Urothelium cell line (cell line): ENCODE measurements at regions not wholly inside any gene's neighbourhood (a gene's known extent, or its start where the extent isn't known, plus 50 kb on each side); places are given as distances from the start of the nearest gene placed in this dataset.
"Not testable (repeated sequence)": the region's sequence is repeated elsewhere in the genome, so short reads cannot be mapped to it uniquely, and the experiment has no call there.

Experiments
- DNase-seq: peaks from one replicate; pipeline ENCODE4 v3.0.0; 2011; ENCODE audit warnings: low spot score, mixed read lengths
- FAIRE-seq: peaks from 2 replicates; lab custom pipeline; 2011; peaks lifted over from hg19 to GRCh38; lab: Jason Lieb, UNC

DNA sequence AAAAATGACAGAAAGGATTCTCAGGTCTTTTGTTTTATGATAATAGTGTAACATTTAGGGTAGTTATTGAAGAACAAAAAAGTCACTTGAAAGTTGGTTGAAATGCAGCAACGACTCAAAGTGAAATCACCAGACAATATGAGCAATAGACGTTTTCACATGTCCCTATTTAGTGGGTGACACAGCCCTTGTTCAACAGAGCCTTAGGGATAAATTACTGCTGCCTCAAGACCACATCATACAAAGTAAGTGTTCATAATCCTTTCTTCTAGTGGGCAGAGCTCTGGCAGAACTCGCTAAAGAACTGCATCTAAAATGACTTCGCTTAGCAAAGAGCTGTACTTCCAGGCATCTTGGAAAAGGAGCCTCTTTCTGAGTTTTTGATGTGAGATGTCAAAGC is 128.5 kb upstream of the LMNTD1 start:
- no peak for FAIRE-seq
- no peak for DNase-seq

DNA sequence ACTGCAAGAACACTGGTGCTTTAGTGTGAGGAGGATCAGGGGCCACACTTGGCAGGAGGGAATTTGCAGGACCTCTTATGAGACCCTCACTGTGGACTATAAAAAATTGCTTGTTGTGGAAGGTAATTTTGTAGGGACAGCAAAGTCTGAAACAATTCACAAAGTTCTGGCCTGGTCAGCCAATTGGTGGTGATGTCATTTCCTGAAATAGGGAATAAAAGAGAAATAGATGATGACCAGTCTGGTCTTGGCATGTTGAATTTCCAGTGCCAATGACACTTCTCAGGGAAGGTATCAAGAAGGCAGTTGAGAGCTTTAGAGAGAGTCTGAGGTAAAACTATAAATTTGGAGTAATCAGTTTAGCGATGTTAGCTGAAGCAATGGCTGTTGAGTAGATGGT is 129.3 kb upstream of the LMNTD1 start:
- FAIRE-seq (no peak), DNase-seq (no peak)

- DNase-seq (no peak), FAIRE-seq (no peak)
Observed at GRCh38 chr12:25684070-25684469, 131.0 kb upstream of the LMNTD1 start.

DNA sequence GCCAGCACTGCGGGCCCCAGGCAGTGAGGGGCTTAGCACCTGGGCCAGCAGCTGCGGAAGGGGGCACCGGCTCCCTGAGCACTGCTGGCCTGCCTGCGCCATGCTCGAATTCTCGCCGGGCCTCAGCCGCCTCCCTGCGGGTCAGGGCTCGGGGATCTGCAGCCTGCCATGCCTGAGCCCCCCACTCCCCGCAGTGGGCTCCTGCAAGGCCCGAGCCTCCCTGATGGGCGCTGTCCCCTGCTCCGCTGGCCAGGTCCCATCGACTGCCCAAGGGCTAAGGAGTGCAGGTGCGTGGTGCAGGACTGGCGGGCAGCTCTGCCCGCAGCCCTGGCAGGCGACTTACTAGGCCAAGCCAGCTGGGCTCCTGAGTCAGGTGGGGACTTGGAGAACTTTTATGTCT is 133.3 kb upstream of the LMNTD1 start:
- no peak for DNase-seq
- no peak for FAIRE-seq

DNA sequence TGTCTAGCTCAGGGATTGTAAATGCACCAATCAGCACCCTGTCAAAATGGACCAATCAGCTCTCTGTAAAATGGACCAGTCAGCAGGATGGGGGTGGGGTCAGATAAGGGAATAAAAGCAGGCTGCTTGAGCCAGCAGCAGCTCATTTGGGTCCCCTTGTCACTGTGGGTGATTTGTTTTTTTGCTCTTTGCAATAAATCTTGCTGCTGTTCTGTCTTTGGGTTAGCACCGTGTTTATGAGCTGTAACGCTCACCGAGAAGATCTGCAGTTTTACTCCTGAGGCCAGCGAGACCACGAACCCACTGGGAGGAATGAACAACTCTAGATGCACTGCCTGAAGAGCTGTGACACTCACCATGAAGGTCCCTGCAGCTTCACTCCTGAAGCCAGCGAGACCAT is 134.1 kb upstream of the LMNTD1 start:
- no peak for DNase-seq
- FAIRE-seq = no peak

DNA sequence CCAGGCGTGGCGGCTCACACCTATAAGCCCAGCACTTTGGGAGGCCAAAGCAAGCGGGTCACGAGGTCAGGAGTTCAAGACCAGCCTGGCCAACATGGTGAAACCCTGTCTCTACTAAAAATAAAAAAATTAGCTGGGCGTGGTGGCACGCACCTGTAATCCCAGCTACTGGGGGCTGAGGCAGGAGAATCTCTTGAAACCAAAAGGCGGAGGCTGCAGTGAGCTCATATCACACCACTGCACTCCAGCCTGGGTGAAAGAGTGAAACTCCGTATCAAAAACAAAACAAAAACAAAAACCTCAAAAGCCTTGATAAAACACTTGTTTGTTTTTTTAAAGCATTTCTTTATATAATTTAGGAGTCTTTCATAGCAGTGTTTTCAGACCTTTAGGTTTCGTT is 135.8 kb upstream of the LMNTD1 start:
- not testable (repeated sequence) for DNase-seq, FAIRE-seq

DNA sequence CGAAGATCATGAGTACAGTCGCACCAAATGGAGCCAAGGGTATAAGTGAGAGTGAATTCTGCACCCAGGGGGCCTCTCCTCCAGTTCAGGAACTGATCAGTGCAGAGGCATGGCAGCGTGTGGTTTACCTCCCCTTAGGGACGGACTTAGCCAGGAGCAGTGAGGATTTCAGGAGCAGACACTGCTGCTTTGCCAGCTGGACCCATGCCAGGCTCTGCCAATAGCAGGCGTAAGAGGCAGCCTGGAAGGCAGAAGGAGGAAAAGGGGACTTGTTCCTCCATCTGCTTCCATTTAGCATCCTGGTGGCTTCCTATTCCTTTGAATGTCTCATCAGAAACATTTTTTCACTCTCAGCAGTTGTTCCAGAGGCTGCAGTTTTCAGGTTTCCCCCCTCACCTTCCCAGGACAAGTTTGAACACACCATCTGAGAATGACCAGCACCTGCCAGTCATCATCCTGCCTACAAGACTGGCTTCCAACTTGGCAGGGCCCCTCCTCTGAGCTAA is 137.0 kb upstream of the LMNTD1 start:
- DNase-seq = peak; percentile 52
- peak; percentile 56 for FAIRE-seq

- DNase-seq (no peak), FAIRE-seq (no peak)
Observed at GRCh38 chr12:25690996-25691864, 138.1 kb upstream of the LMNTD1 start.

DNA sequence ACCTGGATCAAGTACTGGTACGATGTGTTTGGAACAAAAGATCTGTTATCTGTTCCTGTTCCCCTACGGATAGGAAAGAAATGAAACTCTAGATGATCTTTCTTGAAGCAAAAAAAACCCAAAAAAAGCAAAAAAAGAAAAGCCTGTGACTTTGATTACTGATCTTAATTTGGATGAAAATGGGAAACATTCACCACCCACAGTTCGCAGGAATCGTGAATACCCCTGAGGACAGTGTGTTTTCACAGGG is 138.7 kb upstream of the LMNTD1 start:
- no peak for DNase-seq
- no peak for FAIRE-seq

GRCh38 chr12:25692115-25693035 is 139.3 kb upstream of the LMNTD1 start:
- DNase-seq (no peak), FAIRE-seq (no peak)

DNA sequence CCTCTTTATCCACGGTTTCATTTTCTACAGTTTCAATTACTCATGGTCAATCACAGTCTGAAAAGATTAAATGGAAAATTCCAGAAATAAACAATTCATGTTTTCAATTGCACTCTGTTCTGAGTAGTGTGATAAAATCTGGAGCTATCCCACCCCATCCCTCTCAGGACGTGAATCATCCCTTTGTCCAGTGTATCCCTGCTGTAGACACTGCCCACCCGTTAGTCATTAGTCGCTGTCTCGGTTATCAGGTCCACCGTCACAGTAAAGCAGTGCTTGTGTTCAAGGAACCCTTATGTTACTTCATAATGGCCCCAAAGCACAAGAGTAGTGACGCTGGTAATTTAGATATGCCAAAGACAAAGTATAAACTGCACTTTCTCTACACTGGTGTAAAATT is 141.0 kb upstream of the LMNTD1 start:
- FAIRE-seq = peak; percentile 86
- DNase-seq = peak; percentile 62

GRCh38 chr12:25695574-25695973 is 142.5 kb upstream of the LMNTD1 start:
- DNase-seq (no peak), FAIRE-seq (no peak)

DNA sequence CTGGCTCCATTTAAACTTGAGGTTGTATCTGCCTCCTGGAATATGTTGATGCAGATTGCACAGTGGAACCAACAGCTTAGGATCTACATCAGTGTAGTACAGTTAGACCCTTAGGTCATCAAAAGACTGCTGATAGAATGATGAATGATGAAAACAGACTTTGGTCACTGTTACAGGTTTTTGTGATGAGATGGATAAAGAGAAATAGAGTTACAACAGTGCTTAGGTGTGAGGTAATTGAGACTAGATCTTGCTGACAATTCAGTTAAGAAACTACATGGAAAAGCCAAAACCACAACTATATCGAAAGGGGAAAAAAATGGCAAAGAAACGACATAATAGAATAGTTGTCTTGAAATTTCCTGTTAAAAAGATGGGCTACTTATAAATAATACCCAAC is 145.7 kb upstream of the LMNTD1 start:
- DNase-seq (no peak), FAIRE-seq (no peak)

DNA sequence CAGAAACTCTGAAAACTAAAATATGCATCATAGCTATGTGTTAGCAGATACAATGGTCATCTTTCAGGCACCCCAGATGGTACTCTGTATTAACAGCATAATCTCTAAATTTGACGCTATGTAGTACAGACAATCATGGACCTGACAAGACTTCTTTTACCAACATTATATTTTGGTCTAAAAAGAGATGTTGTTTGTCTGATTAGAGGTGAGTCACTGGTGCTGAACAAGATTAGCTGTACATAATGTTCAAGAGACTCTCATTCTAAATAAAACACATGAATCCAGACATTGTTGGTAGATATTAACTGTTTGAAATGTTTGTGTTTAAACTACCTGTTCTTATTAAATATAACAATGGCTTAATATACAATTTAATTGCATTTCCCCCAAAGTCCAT is 146.4 kb upstream of the LMNTD1 start:
- no peak for DNase-seq
- FAIRE-seq = no peak

DNA sequence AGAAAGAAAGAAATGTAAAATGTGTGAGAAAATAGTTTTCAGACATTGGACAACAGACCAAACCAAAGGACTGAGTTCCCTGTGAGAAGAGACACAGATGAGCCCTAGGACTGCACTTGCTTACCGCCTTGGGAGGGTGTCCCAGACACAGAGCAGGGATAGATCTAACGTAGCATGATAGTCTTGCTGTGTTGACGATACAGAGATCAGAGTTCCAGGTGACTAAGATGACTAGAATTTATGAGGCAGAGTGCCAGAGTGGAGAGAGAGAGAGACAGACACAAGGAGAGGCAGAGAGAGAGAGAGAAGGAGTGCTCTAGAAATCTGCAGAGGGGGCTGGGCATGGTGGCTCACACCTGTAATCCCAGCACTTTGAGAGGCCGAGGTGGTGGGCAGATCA is 148.2 kb upstream of the LMNTD1 start:
- peak; percentile 50 for DNase-seq
- no peak for FAIRE-seq

DNA sequence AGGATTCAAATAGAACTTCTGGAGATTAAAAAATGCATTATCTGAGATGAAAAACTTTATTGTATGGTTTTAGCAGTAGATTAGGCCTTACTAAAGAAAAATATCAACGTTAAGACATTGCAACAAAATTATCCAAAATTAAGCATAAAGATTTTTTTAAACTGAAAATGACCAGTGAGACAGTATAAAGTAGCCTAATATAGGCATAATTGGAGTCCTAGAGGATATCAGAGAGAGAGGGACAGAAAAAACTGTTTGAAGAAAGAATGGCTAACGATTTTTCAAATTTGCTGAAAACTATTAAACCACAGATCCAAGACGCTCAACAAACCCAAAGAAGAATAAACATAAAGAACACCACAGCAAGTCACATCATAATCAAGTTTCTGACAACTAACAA is 149.5 kb upstream of the LMNTD1 start:
- FAIRE-seq = no peak

GRCh38 chr12:25705261-25705660 is 152.2 kb upstream of the LMNTD1 start:
- no peak for FAIRE-seq
- DNase-seq = no peak

More for the DNA sequence above, 149.5 kb upstream of the LMNTD1 start:
- DNase-seq = no peak

DNA sequence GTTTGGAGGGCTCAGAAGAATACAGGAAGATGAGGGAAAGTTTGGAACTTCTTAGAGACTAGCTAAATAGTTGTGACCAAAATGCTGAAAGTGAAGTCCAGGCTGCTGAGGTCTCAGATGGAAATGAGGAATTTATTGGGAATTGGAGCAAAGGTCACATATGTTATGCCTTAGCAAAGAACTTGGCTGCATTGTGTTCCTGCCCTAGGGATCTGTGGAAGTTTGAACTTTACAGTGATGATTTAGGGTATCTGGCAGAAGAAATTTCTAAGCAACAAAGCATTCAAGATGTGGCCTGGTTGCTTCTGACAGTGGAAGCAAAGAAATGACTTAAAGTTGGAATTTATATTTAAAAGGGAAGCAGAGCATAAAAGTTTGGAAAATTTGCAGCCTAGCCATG is 153.6 kb upstream of the LMNTD1 start:
- DNase-seq, FAIRE-seq: not testable (repeated sequence)

GRCh38 chr12:25707056-25707455 is 154.0 kb upstream of the LMNTD1 start:
- no peak for FAIRE-seq
- DNase-seq = no peak

GRCh38 chr12:25708661-25709060 is 155.6 kb upstream of the LMNTD1 start:
- DNase-seq = no peak

GRCh38 chr12:25710128-25710527 is 157.0 kb upstream of the LMNTD1 start:
- no peak for FAIRE-seq
- no peak for DNase-seq

More at GRCh38 chr12:25708661-25709060, 155.6 kb upstream of the LMNTD1 start:
- no peak for FAIRE-seq
